GM23248 (cell line): ENCODE measurements at regions not wholly inside any gene's neighbourhood (a gene's known extent, or its start where the extent isn't known, plus 50 kb on each side); places are given as distances from the start of the nearest gene placed in this dataset.

Experiments
- EZH2 ChIP-seq: fragments of 200-600 bp; sonication (generic); IDR thresholded peaks from 2 replicates; pipeline ENCODE4 v1.6.1; 2018; ENCODE audit warnings: antibody characterized with exemption, mild to moderate bottlenecking; ENCODE audit not compliant: insufficient read depth, poor library complexity, severe bottlenecking
- EZH2phosphoT487 ChIP-seq: fragments of 200-600 bp; sonication (generic); IDR thresholded peaks from 2 replicates; pipeline ENCODE4 v1.6.1; 2018; ENCODE audit warnings: antibody characterized with exemption, moderate library complexity, mild to moderate bottlenecking, low read depth; ENCODE audit not compliant: insufficient read depth

GRCh38 chr12:131542351-131542750, 168.5 kb upstream of the SFSWAP start:
- no peak for TF ChIP-seq EZH2phosphoT487
- TF ChIP-seq EZH2: no peak
